GM19395 (cell line): ENCODE measurements at regions not wholly inside any gene's neighbourhood (a gene's known extent, or its start where the extent isn't known, plus 50 kb on each side); places are given as distances from the start of the nearest gene placed in this dataset.
"Not testable (repeated sequence)": the region's sequence is repeated elsewhere in the genome, so short reads cannot be mapped to it uniquely, and the experiment has no call there.

Source experiments
- ATAC-seq: cut with Tn5 transposase; IDR thresholded peaks from one replicate; pipeline ENCODE4 v1.9.1; 2021; ENCODE audit warnings: mild to moderate bottlenecking, moderate library complexity; ENCODE audit not compliant: unreplicated experiment

DNA sequence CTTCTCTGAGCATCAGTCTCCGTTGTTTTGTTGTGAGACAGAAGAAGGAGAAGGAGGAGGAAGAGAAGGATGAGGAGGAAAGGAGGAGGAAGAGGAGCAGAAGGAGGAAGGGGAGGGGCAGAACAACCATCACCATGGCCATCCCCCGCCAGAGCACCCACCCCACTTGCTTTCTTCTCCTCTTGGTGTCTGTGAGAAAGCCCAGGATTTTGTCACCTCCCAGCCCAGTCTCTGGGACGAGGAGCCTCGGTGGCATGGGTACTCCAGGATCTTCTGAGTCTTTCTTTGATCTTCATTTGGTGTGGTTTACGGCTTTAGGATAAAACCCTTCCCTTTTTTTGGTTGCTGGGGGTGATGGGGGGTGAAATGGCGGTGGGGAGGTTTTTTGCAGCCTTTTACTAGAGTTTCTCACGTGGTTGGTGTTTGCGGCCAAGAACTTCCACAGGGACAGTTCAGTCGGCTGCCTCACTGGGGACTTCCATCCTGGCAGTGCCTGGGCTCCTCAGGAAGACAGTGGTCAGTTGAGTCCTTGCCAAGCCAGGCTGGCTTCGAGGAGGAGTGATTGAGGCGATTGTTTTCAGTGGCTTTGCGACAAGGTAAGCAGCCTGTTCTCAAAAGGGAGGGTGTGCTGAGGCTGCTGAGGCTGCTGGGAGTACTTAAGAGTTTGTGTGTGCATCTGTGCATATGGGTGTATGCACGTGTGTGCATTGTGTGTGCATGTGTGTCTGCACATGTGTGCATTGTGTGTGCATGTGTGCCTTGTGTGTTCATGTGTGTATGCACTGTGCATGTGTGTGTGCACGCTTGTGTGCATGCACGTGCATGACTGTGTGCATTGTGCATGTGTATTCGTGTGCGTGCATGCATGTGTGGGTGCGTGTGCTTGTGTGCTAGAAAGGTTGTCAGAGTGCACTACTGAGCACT is 567.5 kb downstream of the TBC1D22A start:
- no peak for ATAC-seq

DNA sequence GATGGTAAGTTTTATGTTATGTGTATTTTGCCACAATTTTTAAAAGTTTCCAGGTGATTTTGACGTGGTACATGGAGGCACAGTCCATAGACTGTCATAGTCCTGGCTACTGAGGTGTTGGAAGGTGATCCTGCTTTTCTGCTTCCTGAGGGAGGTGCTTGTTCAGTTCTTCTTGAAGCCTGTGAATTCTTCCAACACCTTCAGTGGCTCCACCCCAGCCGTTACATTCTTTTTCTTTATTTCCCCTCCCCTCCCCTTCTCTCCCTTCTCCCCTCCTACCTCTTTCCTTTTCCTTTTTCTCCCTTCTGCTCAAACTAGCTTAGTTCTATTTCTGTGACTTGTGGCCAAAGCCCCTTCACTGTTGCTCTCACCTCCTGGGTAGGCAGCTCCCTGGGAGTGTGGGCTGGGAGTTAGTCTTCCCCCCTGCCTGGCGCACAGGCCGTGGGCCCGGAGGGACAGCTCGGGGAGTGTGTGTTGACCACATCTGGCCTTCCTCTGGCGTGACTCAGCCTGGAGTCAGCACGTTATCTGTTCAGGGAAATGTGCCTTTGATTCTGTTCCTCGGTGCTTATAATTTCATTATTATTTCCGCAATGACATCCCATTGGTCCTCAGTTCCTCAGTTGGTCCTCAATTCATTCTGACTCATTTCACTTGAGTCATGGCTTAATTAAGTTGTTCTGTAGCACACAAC is 566.2 kb downstream of the TBC1D22A start:
- ATAC-seq = no peak

DNA sequence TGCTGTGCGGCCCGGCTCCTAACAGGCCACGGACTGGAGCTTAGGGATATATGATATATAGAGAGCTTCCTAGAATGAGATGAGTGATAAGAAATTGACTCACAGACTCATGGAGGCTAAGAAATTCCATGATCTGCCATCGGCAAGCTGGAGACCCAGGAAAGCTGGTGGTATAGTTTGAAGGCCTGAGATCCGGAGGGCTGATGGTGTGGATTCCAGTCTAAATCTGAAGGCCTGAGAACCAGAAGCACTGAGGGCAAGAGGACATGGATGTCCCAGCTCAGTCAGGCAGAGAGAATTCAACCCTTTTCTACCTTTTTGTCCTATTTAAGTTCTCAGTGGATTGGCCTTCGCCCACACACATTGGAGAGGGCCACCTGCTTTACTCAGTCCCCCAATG is 564.8 kb downstream of the TBC1D22A start:
- no peak for ATAC-seq

DNA sequence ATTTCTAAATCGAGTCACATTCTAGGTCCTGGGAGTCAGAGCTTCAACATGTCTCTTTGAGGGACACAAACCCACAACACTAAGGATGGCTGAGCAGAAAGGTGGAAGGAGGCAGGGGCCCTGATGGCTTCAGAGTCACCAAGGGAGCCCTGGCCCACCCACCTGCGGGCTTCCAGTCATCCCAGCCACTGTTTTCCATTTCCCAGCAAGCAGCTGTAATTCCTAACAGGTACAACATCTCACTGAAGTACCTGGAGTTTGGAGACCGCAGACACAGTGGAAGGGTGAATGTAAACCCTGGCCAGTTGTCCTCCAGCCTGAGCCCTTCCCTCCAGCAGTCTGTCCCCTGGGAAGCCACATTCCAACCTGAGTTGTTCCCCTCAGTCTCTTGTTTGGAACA is 562.8 kb downstream of the TBC1D22A start:
- ATAC-seq = no peak

DNA sequence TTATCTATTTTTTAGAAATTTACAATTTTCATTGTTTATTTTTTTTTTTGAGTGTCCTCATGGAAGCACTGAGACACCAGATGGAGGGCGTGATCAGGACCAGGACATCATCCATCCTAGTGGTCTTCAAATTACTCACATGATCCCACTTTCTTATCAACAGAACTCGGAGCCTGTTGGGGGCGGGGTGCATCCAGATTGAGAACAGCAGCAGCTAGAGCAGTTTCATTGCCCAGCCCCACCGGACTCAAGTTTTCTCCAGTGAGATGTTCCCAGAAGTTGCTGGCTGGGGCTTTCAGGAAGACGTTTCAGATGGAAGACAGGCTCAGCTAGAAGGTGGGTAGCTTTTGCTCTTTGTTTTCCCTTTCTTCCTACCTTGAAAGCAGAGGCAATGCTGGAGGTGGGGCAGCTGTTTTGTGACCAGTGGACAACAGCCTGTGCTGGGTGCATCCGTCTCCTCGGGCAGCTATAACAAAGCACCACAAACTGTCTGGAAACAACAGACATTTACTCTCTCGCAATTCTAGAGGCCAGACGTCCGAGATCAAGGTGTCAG is 562.1 kb downstream of the TBC1D22A start:
- ATAC-seq = no peak

DNA sequence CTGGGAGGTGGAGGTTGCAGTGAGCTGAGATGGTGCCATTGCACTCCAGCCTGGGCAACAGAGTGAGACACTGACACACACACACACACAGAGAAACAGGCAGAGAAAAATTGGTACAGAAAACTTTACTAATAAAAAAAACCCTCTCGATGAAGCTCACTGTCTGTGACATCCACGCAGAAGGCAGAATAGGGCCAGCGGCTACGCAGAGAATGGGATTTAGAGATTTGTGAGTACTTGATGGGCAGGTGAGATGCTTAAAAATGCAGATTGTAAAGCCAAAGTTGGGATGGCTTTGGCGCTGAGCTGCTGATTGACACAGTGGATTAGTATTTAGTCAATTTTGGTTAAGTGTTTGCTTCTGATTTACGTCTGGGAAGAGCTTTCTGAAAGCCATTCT is 561.1 kb downstream of the TBC1D22A start:
- ATAC-seq = no peak

DNA sequence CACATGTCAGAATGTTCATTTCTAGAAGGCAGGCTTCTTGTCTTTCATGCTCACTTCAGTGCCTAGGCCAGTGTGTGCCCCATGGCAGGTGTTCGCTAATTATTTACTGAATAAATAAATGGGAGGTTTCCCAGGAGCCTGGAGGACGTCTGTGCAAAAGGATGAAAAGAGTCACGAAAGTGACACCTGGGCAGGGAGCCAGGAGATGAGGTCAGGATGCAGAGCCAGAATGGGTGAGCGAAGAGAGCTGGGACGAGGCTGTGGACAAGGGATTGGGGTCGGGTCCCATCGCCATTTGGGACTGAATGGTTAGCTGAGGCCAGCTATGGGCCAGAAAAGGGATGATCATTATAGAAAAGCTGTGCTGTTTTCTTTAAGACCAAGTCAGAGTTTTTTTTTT is 560.4 kb downstream of the TBC1D22A start:
- no peak for ATAC-seq

DNA sequence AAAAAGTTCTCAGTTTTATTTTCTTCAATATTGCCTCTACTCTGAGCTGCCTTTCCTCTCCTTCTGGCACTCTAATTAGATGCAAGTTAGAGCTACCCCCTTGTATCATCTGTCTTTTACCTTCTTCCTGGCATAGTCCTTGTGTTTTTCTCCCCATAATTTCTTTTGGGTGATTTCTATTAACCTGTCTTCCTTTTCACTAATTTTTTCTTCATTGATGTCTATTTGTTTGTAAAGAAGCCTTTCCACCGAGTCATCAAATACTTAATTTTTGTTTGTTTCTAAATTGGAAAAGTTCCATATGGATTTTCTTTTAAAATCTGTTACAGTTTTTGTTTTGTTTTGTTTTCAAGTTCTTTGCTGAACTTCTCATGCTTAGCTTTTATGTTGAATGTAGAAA is 558.1 kb downstream of the TBC1D22A start:
- no peak for ATAC-seq

DNA sequence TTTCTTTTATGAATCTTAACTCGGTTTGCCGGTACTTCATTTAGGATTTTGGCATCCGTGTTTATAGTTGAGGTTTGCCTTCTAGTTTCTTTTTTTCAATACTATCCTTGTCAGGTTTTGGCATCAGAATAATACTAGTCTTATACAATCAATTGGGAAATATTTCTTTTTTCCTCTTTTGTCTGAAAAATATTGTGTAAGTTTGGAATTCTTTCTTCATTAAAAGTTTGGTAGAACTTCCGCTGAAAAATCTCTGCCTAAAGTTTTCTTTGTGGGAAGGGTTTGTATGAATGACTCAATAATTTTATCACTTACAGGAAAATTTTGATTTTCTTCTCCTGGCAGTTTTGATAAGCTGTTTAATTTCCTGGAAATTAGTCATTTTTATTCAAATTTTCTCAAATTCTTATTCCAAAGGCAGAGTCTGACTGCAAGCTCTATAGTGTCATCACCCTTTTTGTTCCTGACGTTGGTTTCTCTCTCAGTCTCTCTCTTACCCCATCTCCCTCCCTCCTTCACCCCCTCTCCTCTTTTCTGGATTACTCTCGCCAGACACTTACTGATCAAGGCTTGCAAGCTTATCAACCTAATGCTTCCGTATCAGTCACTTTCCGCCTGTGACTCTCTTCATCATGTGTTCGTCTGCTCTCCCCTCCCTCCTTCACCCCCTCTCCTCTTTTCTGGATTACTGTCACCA is 555.7 kb downstream of the TBC1D22A start:
- no peak for ATAC-seq

DNA sequence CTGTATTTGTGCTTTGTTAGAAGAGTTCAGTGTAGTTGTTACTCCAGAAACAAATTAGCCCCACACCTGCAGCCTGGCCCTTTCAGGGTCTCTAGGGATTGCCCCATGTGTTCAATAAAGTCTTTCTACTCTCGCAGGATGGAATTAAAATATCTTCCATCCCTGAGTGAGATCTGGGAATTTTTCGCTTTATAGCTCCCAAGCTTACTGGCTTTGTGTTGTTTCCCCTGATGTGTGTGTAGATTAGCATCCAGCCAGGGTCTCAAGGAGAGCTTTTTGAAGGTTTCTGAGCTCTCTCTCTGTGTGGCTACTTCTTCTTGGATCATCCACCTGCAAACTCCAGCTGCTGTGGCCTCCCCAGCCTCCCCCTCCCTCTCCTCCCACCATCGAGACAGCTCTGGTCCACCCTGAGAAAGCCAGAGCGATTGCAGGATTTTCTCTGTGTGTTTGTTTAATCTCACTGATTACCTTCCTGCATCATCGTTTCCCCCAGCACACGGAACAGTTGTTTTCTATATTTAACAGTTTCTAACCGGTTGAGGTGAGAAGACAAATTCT is 553.5 kb downstream of the TBC1D22A start:
- ATAC-seq = no peak

DNA sequence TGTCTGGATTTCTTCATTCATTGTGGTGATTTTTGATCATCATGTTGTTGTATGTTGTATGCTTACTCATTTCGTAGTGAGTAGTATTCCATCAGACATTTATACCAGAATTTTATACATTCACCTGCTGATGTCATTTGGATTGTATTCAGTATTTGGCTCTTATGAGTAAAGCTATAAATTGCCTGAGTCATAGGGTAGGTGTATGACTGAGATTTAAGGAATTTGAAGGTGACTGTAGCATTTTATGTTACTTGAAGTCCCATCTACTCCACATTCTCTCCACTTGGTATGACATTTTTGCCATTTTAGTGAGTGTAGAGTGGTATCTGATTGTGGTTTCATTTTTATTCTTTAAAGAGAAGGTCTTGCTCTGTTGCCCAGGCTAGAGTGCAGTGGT is 548.2 kb downstream of the TBC1D22A start:
- ATAC-seq = no peak

DNA sequence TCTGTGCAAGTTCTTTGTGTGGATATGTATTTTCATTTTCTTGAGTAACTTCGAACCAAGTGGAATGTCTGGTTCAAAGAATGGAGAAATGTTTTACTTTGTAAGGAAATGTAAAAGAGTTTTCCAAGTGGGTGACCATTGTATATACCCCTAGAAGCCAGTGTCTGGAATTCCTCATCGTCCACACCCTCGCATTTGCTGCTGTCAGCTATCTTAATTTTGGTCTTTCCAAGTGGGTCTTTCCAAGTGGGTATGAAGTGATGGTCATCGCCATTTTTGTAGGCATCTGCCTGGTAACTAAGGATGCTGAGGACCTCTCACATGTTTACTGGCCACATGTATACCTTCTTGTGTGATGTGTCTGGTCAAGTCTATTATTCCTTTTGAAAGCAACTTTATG is 547.5 kb downstream of the TBC1D22A start:
- ATAC-seq = no peak

DNA sequence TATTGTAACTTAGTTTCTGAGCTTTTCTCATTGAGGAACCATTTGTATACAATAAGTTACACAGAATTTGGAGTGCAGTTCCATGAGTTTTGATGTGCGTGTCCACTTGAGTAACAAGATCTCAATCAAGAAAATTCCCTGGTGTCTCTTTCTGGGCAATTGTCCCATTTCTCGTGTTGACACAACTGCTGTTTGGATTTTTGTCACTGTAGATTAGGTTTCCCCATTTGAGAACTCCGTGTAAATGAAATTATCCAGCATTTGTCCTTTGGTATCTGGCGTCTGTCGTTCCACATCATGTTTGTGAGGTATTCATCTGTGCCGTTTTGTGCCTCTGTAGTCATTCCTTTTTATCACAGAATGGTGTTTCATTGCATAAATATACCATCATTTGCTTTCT is 547.0 kb downstream of the TBC1D22A start:
- ATAC-seq = no peak

DNA sequence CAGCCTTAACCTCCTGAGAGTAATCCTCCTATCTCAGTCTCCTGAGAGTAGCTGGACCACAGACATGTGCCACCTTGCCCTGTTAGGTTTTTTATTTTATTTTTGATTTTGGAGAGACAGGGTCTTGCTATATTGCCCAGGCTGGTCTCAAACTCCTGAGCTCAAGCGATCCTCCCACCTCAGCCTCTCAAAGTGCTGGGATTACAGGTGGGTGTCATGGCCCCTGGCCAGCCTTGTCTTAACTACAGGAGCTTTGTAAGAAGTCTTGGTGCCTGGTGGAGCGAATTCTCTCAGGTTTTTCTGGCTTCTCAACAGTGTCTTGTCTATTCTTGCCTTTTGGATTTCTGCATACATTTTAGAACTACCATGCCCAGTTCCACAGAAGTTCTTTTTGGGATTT is 546.4 kb downstream of the TBC1D22A start:
- ATAC-seq = no peak

DNA sequence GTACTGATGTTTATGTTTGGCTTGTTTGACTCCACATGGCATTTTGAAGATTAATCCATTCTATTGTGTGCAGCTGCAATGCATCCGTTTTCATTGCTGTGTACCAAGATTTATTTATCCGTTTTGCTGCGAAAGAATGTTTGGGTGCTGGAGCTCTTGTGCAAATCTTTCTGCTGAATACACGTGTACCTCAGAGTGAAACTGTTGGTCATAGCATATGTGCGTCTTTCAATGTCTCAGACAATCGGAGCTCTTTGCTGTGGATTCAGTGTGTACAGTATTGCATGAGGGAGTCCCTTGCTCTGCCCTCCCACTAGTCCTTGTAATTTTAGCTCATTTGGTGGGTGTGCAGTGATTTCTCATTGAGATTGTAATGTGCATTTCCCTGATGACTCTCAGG is 545.4 kb downstream of the TBC1D22A start:
- ATAC-seq = no peak

DNA sequence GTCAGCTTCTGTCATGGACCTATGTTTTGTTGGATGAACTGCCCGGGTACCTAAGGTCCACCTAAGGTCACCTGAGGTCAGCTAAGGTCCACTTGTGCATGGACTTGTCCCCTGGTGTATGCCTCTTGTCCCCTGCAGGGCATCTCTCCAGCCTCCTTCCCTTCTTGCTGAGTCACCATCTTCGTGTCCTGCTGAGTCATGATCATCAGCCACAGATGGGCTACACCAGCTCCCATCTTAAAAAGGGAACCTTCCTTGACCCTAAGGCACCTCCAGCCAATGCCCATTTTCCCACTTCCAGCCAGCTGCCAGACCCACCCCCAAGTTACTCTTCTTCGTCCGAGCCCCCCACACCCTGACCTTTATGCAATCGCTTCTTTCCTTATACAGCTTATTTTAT is 544.9 kb downstream of the TBC1D22A start:
- no peak for ATAC-seq

DNA sequence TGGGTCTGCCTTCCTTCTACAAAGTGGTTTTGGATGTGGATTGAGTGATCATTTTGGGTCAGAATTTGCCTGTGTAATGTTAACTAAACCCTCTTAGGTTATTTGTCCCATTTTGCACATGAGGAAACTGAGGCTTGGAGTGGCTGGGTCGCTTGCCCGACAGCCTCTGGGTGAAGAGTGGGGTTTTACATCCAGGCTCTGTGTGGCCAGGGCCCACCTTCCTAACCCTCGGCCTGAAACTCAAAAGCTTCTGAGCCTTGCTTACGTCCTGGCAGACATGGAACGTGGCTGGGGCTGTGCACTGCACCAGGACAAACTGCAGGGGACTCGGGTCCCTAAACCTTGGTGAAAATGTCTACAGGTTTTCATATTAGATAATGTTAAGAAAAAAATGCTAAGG is 542.4 kb downstream of the TBC1D22A start:
- ATAC-seq = no peak

DNA sequence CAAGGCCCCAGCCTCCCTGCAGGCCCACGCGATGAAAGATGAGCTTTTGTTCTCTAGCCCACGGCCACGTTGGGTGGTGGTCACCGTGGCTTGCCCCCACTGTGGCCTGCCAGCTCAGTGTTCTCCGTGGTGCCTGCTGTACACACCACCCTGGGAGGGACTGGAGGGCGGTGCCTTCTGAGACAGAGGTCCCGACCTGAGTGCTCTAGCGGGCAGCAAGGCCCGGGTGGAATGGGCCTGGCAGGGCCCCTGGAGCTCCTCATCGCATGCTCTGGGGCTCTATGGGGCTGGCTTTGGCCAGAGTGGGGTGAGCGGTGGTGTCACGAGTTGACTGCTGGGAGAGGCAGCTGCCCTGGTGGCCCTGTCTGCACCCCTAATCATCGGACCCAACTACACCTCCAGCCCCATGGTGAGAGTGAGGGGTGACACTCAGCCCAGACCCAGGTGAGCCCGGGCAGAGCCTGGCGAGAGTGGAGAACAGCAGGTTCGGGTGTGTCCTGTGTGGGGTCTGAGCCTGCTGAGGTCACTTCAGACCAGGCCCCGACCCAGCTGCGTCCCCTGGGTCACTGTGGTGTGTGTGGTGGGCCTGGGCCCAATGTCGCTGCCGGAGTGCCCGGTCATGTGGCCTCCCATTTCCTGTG is 541.9 kb downstream of the TBC1D22A start:
- ATAC-seq = no peak

DNA sequence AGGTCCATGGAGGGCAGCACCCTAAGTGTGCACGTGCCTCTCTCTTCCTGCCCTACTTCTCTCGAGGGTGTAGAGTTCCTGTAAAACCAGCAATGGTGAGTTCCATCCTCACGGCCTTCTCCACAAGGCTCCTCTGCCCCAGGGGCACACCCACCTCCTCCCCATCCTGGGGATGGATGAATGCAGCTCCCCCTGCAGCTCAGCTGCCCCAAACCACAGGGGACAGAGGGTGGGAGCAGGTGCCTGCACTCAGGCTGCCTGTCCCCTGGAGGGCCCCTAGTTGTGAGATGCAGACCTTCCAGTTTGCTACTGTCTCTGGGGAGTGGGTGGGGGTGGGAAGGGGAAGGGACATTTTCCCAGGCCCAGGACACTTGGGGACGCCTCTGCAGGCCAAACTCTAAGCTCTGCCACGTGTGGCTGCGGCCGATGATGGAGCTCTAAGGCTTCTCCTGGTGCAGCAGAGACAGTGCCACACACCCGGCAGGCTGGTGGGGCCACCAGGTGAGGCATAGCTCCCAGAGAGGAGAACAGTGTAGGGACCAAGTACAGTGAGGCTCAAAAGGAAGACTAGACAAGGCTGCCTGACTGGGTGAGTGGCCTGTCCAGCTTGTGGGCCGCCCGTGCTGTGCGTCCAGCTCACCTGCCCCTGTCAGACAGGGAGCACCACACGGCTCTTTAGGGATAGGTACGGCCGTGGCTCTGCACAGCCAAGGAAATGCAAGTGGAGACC is 540.9 kb downstream of the TBC1D22A start:
- ATAC-seq = no peak

DNA sequence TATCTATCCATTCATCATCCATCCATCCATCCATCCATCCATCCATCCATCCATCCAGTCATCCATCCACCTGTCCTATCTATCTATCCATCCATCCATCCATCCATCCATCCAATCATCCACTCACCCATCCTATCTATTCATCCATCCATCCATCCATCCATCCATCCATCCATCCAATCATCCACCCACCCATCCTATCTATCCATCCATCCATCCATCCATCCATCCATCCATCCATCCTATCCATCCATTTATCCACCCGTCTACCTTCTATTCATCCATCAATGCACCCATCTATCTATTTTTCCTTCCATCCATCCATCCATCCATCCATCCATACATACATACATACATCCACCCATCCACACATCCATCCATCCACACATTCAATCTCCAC is 540.1 kb downstream of the TBC1D22A start:
- ATAC-seq = not testable (repeated sequence)
